Loucy (cell line): ENCODE measurements at regions not wholly inside any gene's neighbourhood (a gene's known extent, or its start where the extent isn't known, plus 50 kb on each side); places are given as distances from the start of the nearest gene placed in this dataset.
A peak's percentile ranks its signal among the peaks of the same experiment; 100 is the strongest.

Source experiments
- H2AFZ ChIP-seq: fragments of 200-600 bp; sonication (generic); 2 replicates; pipeline ENCODE4 v1.6.0; 2016; ENCODE audit warnings: antibody characterized with exemption, mild to moderate bottlenecking, low read length, moderate library complexity
- H3F3A ChIP-seq: fragments of 200-600 bp; 2 replicates; pipeline ENCODE4 v1.6.0; 2016; ENCODE audit warnings: antibody characterized with exemption, low read depth, mild to moderate bottlenecking
- H3K27me3 ChIP-seq: fragments of 200-600 bp; sonication (generic); 2 replicates; pipeline ENCODE4 v1.6.1; 2014; ENCODE audit warnings: low read length, mild to moderate bottlenecking; ENCODE audit not compliant: insufficient read depth, poor library complexity, severe bottlenecking
- H3K36me3 ChIP-seq: fragments of 200-600 bp; sonication (generic); 2 replicates; pipeline ENCODE4 v1.6.1; 2016; ENCODE audit warnings: low read length; ENCODE audit not compliant: insufficient read depth
- H3K4me1 ChIP-seq: fragments of 200-600 bp; sonication (generic); 2 replicates; pipeline ENCODE4 v1.5.1; 2014; ENCODE audit warnings: low read length, mild to moderate bottlenecking; ENCODE audit not compliant: insufficient read depth, poor library complexity, severe bottlenecking
- H3K4me2 ChIP-seq: fragments of 200-600 bp; sonication (generic); 2 replicates; pipeline ENCODE4 v1.6.0; 2014; ENCODE audit warnings: antibody characterized with exemption, low read length, low read depth, mild to moderate bottlenecking; ENCODE audit not compliant: poor library complexity, severe bottlenecking
- H3K4me3 ChIP-seq: fragments of 200-600 bp; sonication (generic); 2 replicates; pipeline ENCODE4 v1.5.1; 2014; ENCODE audit warnings: low read length, mild to moderate bottlenecking, mixed read lengths; ENCODE audit not compliant: poor library complexity, severe bottlenecking
- H3K79me2 ChIP-seq: fragments of 200-600 bp; sonication (generic); 2 replicates; pipeline ENCODE4 v1.6.1; 2014; ENCODE audit warnings: low read length; ENCODE audit not compliant: insufficient read depth
- H3K9ac ChIP-seq: fragments of 200-600 bp; sonication (generic); 2 replicates; pipeline ENCODE4 v1.6.0; 2014; ENCODE audit warnings: mild to moderate bottlenecking, low read depth, low read length, moderate library complexity; ENCODE audit not compliant: poor library complexity, severe bottlenecking
- H3K9me2 ChIP-seq: fragments of 200-600 bp; sonication (generic); replicated peaks from 2 replicates; pipeline ENCODE4 v1.6.1; 2016; ENCODE audit warnings: low read depth, low read length, mixed read lengths
- H3K9me3 ChIP-seq: fragments of 200-600 bp; sonication (generic); 2 replicates; pipeline ENCODE4 v1.6.1; 2014; ENCODE audit warnings: mild to moderate bottlenecking, antibody characterized with exemption, low read length, low read depth; ENCODE audit not compliant: insufficient read depth
- H4K20me1 ChIP-seq: fragments of 200-600 bp; sonication (generic); 2 replicates; pipeline ENCODE4 v1.6.0; 2014; ENCODE audit warnings: antibody characterized with exemption, low read length, mild to moderate bottlenecking; ENCODE audit not compliant: insufficient read depth, poor library complexity, severe bottlenecking
- CTCF ChIP-seq: fragments of 200-600 bp; sonication (generic); conservative IDR thresholded peaks from 2 replicates; pipeline ENCODE4 v1.5.1; 2014; ENCODE audit warnings: mild to moderate bottlenecking, antibody characterized with exemption, low read length
- EZH2phosphoT487 ChIP-seq: fragments of 200-600 bp; IDR thresholded peaks from 2 replicates; pipeline ENCODE4 v1.6.1; 2018; ENCODE audit warnings: antibody characterized with exemption, mild to moderate bottlenecking, moderate library complexity, borderline replicate concordance

GRCh38 chr20:41746635-41747034 is 128.5 kb upstream of the CHD6 start:
- Histone ChIP-seq H3K9me3 (no peaks in the 10 kb centered on the region), H3K79me2 (no peaks in the 10 kb centered on the region), H3K27me3 (no peaks in the 10 kb centered on the region), H3K36me3 (no peaks in the 10 kb centered on the region), H3K4me1 (no peaks in the 10 kb centered on the region), H3K9ac (no peak overlapping the region), H2AFZ (no peak overlapping the region), H4K20me1 (no peaks in the 10 kb centered on the region), H3F3A (no peaks in the 10 kb centered on the region), H3K4me3 (no peak overlapping the region), H3K4me2 (no peak overlapping the region), H3K9me2 (no peaks in the 10 kb centered on the region)
- TF ChIP-seq CTCF (peak; percentile 75), EZH2phosphoT487 (no peak)

GRCh38 chr20:41738604-41739206 is 120.5 kb upstream of the CHD6 start:
- H3K4me2 ChIP-seq, result no peak overlapping the region
- H3K9ac ChIP-seq, result no peak overlapping the region
- H3K4me3 ChIP-seq, result no peak overlapping the region
- H2AFZ ChIP-seq, result peak overlapping the region; percentile 68
- no peaks in the 10 kb centered on the region for H3F3A ChIP-seq
- no peaks in the 10 kb centered on the region for H3K4me1 ChIP-seq
- H3K9me2 ChIP-seq, result no peaks in the 10 kb centered on the region
- TF ChIP-seq EZH2phosphoT487, result no peak
- peak; percentile 99 for TF ChIP-seq CTCF
- H3K79me2 ChIP-seq, result no peaks in the 10 kb centered on the region
- no peaks in the 10 kb centered on the region for H3K27me3 ChIP-seq
- no peaks in the 10 kb centered on the region for H4K20me1 ChIP-seq
- no peaks in the 10 kb centered on the region for H3K36me3 ChIP-seq
- H3K9me3 ChIP-seq, result no peaks in the 10 kb centered on the region

GRCh38 chr20:41735949-41736348 is 117.8 kb upstream of the CHD6 start:
- Histone ChIP-seq H3K79me2 (no peaks in the 10 kb centered on the region), H2AFZ (no peak overlapping the region), H3K9ac (no peak overlapping the region)

More at GRCh38 chr20:41735949-41736348, 117.8 kb upstream of the CHD6 start:
- no peaks in the 10 kb centered on the region for H3K36me3 ChIP-seq
- H3K9me2 ChIP-seq, result no peaks in the 10 kb centered on the region
- no peaks in the 10 kb centered on the region for H4K20me1 ChIP-seq
- no peaks in the 10 kb centered on the region for H3K4me1 ChIP-seq
- no peaks in the 10 kb centered on the region for H3F3A ChIP-seq
- no peak overlapping the region for H3K4me2 ChIP-seq
- no peak overlapping the region for H3K4me3 ChIP-seq
- no peaks in the 10 kb centered on the region for H3K27me3 ChIP-seq
- TF ChIP-seq CTCF, result no peak
- TF ChIP-seq EZH2phosphoT487, result no peak
- H3K9me3 ChIP-seq, result no peaks in the 10 kb centered on the region
